ENCODE measurements at regions not wholly inside any gene's neighbourhood (a gene's known extent, or its start where the extent isn't known, plus 50 kb on each side); places are given as distances from the start of the nearest gene placed in this dataset.

DNA sequence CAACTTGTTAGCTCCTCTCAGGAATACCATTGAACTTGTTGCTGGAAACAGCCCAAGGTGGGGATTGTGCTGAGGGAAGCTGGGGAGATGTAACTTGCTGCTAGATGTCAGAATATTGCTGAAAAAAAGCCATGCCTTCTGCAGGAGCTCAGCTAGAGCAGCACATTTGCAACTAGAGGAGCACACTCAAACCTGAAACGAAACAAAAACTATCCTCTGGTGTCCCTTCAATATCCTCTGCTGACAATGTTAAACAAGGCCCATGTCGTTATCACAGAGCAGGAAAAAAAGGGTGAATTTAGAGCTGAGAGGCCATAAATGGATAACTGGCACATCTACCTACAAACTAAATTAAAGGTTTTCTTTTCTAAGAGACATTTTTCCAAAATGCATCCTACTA is 53.7 kb upstream of the MACC1 start:
- TF ChIP-seq POLR2A (IDR thresholded peaks at IDR 0.05; ENCODE audit: low read depth, low read length) = no peak
- no peak for TF ChIP-seq POLR2AphosphoS5 (IDR thresholded peaks at IDR 0.05; ENCODE audit: low read depth, low read length)

All from GM12891 (cell line).